DOHH2 (cell line): ENCODE measurements at regions not wholly inside any gene's neighbourhood (a gene's known extent, or its start where the extent isn't known, plus 50 kb on each side); places are given as distances from the start of the nearest gene placed in this dataset.

Experiments used
- H3F3A ChIP-seq: fragments of 200-600 bp; sonication (generic), shearing (Covaris generic); 2 replicates; pipeline ENCODE4 v1.6.0; 2016; ENCODE audit warnings: antibody characterized with exemption, mild to moderate bottlenecking; ENCODE audit not compliant: control insufficient read depth, insufficient read depth
- H3K27ac ChIP-seq: fragments of 200-600 bp; sonication (generic); 2 replicates; pipeline ENCODE4 v1.5.1; 2014; ENCODE audit warnings: low read depth, mild to moderate bottlenecking, low read length, moderate library complexity
- H3K27me3 ChIP-seq: fragments of 200-600 bp; sonication (generic); 2 replicates; pipeline ENCODE4 v1.6.1; 2014; ENCODE audit warnings: mild to moderate bottlenecking, low read length, mixed read lengths; ENCODE audit not compliant: control insufficient read depth
- H3K36me3 ChIP-seq: fragments of 200-600 bp; sonication (generic); 2 replicates; pipeline ENCODE4 v1.6.1; 2014; ENCODE audit warnings: mild to moderate bottlenecking, low read length, moderate library complexity, mixed read lengths; ENCODE audit not compliant: control insufficient read depth
- H3K4me1 ChIP-seq: fragments of 200-600 bp; sonication (generic); 2 replicates; pipeline ENCODE4 v1.6.1; 2014; ENCODE audit warnings: mild to moderate bottlenecking, low read length, mixed read lengths; ENCODE audit not compliant: control insufficient read depth
- H3K4me2 ChIP-seq: fragments of 200-600 bp; sonication (generic); 2 replicates; pipeline ENCODE4 v1.6.0; 2014; ENCODE audit warnings: mild to moderate bottlenecking, low read length, moderate library complexity
- H3K4me3 ChIP-seq: fragments of 200-600 bp; sonication (generic); 2 replicates; pipeline ENCODE4 v1.5.1; 2014; ENCODE audit warnings: mild to moderate bottlenecking, low read length, mixed read lengths
- H3K79me2 ChIP-seq: fragments of 200-600 bp; sonication (generic); 2 replicates; pipeline ENCODE4 v1.6.1; 2014; ENCODE audit warnings: mild to moderate bottlenecking, low read length, mixed read lengths; ENCODE audit not compliant: control insufficient read depth
- H3K9me2 ChIP-seq: fragments of 200-600 bp; sonication (generic); replicated peaks from 2 replicates; pipeline ENCODE4 v1.6.1; 2014; ENCODE audit warnings: mild to moderate bottlenecking, low read length, mixed read lengths; ENCODE audit not compliant: control insufficient read depth
- H3K9me3 ChIP-seq: fragments of 200-600 bp; sonication (generic); 2 replicates; pipeline ENCODE4 v1.6.1; 2014; ENCODE audit warnings: antibody characterized with exemption, low read length, mixed read lengths; ENCODE audit not compliant: control insufficient read depth, insufficient read depth
- H4K20me1 ChIP-seq: fragments of 200-600 bp; sonication (generic); 2 replicates; pipeline ENCODE4 v1.6.0; 2014; ENCODE audit warnings: low read depth, mild to moderate bottlenecking, antibody characterized with exemption, low read length, moderate library complexity; ENCODE audit not compliant: control insufficient read depth, insufficient read depth
- EZH2phosphoT487 ChIP-seq: fragments of 200-600 bp; sonication (generic); IDR thresholded peaks from 2 replicates; pipeline ENCODE4 v1.6.1; 2017; ENCODE audit warnings: borderline replicate concordance, mild to moderate bottlenecking, antibody characterized with exemption, low read length, moderate library complexity, mixed read lengths
- TF ChIP-seq, protein P1 (sequence below): fragments of 200-600 bp; sonication (generic); IDR thresholded peaks from one replicate; pipeline ENCODE4 v1.5.1; 2014; ENCODE audit warnings: antibody characterized with exemption, mild to moderate bottlenecking, low read depth, low read length; ENCODE audit not compliant: poor library complexity, severe bottlenecking

DNA sequence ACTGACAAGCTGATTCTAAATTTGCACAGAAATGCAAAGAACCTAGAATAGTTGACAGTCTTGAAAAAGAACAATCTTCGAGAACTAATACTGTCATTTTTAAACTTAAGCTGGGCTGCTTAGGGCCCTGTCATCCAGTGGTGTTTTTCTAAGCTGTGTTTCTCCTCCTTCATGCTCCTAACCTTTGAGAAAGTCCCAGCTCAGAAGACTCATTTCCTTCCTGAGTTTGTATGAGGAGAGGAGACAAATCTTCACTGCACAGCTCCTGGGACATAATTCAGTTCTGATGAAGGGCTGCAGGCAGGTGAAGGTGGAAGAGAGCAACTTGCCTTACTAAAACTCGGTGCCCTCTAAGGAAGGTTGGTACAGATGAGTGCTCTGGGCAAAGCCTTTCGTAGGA, 109.5 kb upstream of the ANKRD55 start:
- H3K9me2 ChIP-seq: no peaks in the 10 kb centered on the region
- H3K36me3 ChIP-seq: no peaks in the 10 kb centered on the region
- no peak overlapping the region for H3K4me2 ChIP-seq
- no peaks in the 10 kb centered on the region for H4K20me1 ChIP-seq
- TF ChIP-seq, protein P1, sequence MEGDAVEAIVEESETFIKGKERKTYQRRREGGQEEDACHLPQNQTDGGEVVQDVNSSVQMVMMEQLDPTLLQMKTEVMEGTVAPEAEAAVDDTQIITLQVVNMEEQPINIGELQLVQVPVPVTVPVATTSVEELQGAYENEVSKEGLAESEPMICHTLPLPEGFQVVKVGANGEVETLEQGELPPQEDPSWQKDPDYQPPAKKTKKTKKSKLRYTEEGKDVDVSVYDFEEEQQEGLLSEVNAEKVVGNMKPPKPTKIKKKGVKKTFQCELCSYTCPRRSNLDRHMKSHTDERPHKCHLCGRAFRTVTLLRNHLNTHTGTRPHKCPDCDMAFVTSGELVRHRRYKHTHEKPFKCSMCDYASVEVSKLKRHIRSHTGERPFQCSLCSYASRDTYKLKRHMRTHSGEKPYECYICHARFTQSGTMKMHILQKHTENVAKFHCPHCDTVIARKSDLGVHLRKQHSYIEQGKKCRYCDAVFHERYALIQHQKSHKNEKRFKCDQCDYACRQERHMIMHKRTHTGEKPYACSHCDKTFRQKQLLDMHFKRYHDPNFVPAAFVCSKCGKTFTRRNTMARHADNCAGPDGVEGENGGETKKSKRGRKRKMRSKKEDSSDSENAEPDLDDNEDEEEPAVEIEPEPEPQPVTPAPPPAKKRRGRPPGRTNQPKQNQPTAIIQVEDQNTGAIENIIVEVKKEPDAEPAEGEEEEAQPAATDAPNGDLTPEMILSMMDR: no peak
- TF ChIP-seq EZH2phosphoT487: no peak
- no peaks in the 10 kb centered on the region for H3K79me2 ChIP-seq
- H3K9me3 ChIP-seq: peaks cover 3% of the 10 kb centered on the region; the same call in 1 of the 2 replicates
- peaks cover 37% of the 10 kb centered on the region for H3K4me1 ChIP-seq
- H3K4me3 ChIP-seq: no peak overlapping the region
- H3K27me3 ChIP-seq: no peaks in the 10 kb centered on the region
- H3K27ac ChIP-seq: no peak overlapping the region
- no peaks in the 10 kb centered on the region for H3F3A ChIP-seq

DNA sequence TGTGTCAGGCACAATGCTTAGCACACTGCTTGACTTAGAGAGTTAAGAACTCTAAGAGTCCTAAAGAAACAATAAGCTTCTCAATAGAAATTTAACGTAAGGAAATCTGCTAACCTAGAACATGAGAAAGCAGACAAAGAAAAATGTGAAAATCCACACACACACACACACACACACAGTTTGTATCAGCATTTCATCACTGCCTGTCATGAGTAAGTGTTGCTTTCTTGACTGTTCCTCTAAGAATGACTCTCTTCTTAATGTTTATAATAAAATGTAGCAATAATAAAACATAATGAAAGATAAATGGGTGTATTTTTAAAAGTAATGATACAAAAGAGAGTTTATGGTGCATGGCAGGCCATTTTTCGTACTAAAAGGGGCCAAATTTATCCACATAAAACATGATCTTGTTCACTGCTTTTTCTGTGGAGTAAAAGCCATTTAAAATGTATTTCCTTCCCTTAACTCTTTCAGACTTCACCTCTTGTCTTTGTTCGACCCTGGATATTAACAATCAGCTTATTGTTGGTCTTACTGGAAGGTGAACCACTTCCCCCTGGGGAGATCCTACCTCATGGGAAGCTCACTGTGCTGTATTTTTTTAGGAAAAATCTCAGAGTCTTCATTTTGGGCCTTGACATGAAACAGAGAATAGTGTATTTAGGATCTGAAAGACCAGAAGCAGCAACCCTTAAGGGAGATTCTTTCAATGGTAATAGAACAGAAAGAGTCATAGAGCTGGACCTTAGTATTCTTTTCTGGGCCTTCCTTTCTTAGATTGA, 107.3 kb upstream of the ANKRD55 start:
- no peak for TF ChIP-seq EZH2phosphoT487
- TF ChIP-seq, protein P1: no peak

DNA sequence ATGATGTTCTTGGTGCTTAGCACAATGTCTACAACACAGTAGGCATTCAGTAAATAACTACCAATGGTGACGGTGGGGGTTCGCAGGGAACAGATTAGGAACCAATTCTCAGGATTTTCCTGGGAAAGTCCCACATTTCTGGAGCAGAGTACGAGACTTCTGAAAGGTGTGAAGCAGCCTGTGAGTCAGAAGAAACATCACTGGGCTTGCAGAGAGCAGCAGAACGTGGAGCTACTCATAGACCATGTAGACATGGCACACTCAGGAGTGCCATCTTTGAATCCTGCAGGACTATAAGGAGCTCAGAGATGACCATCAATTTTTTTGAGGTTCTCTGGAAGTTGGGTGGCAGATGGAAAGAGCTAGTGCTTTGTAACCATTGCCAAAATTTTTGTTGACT, 106.6 kb upstream of the ANKRD55 start:
- Histone ChIP-seq H3F3A (no peaks in the 10 kb centered on the region), H4K20me1 (no peaks in the 10 kb centered on the region), H3K79me2 (no peaks in the 10 kb centered on the region), H3K36me3 (no peaks in the 10 kb centered on the region), H3K4me2 (no peak overlapping the region), H3K27me3 (no peaks in the 10 kb centered on the region), H3K4me1 (peaks cover 24% of the 10 kb centered on the region), H3K27ac (no peak overlapping the region), H3K9me2 (no peaks in the 10 kb centered on the region), H3K9me3 (peaks cover 9% of the 10 kb centered on the region; the same call in 1 of the 2 replicates), H3K4me3 (no peak overlapping the region)
- TF ChIP-seq EZH2phosphoT487: no peak
- TF ChIP-seq, protein P1: no peak

More for the DNA sequence above, 107.3 kb upstream of the ANKRD55 start:
- Histone ChIP-seq H3F3A (no peaks in the 10 kb centered on the region), H3K79me2 (no peaks in the 10 kb centered on the region), H3K9me2 (no peaks in the 10 kb centered on the region), H3K27me3 (no peaks in the 10 kb centered on the region), H4K20me1 (no peaks in the 10 kb centered on the region), H3K27ac (no peak overlapping the region), H3K4me1 (peaks cover 31% of the 10 kb centered on the region), H3K4me2 (no peak overlapping the region), H3K36me3 (no peaks in the 10 kb centered on the region), H3K4me3 (no peak overlapping the region), H3K9me3 (peaks cover 2% of the 10 kb centered on the region; the same call in 1 of the 2 replicates)
